ENCODE measurements at regions not wholly inside any gene's neighbourhood (a gene's known extent, or its start where the extent isn't known, plus 50 kb on each side); places are given as distances from the start of the nearest gene placed in this dataset.

- H3K27me3 ChIP-seq (ENCODE audit: insufficient read depth, insufficient read length) = no peaks in the 10 kb centered on the region
- H3K36me3 ChIP-seq (ENCODE audit: insufficient read depth, insufficient read length, low read length) = no peaks in the 10 kb centered on the region
- no peak for TF ChIP-seq YY1 (IDR thresholded peaks at IDR 0.05; ENCODE audit: insufficient read depth, insufficient read length)
- TF ChIP-seq ZNF274 (IDR thresholded peaks at IDR 0.05; ENCODE audit: low read depth, low read length) = no peak
- no peak for TF ChIP-seq SUZ12 (IDR thresholded peaks at IDR 0.05; ENCODE audit: extremely low read depth, insufficient read depth, insufficient read length)
These were observed 412.8 kb upstream of the ZMIZ1 start for GRCh38 chr10:78655979-78656378.

GRCh38 chr10:78656417-78657162 is 412.2 kb upstream of the ZMIZ1 start:
- no peaks in the 10 kb centered on the region for H3K36me3 ChIP-seq (ENCODE audit: insufficient read depth, insufficient read length, low read length)
- H3K27me3 ChIP-seq (ENCODE audit: insufficient read depth, insufficient read length) = no peaks in the 10 kb centered on the region
- DNase-seq (ENCODE audit: low read depth, low spot score) = no peak
- no peaks in the 10 kb centered on the region for H3K9me3 ChIP-seq (ENCODE audit: insufficient read depth, low read length)
- no peak overlapping the region for H3K9ac ChIP-seq (ENCODE audit: insufficient read length, low read depth)
- no peak overlapping the region for H3K4me3 ChIP-seq (ENCODE audit: insufficient read length, low read depth)
- TF ChIP-seq ZNF274 (IDR thresholded peaks at IDR 0.05; ENCODE audit: low read depth, low read length) = no peak
- TF ChIP-seq SUZ12 (IDR thresholded peaks at IDR 0.05; ENCODE audit: extremely low read depth, insufficient read depth, insufficient read length) = no peak
- TF ChIP-seq YY1 (IDR thresholded peaks at IDR 0.05; ENCODE audit: insufficient read depth, insufficient read length) = no peak
- H3K4me1 ChIP-seq (ENCODE audit: insufficient read depth, insufficient read length) = no peaks in the 10 kb centered on the region

More at GRCh38 chr10:78655979-78656378, 412.8 kb upstream of the ZMIZ1 start:
- H3K9me3 ChIP-seq (ENCODE audit: insufficient read depth, low read length) = no peaks in the 10 kb centered on the region
- DNase-seq (ENCODE audit: low read depth, low spot score) = no peak
- no peaks in the 10 kb centered on the region for H3K4me1 ChIP-seq (ENCODE audit: insufficient read depth, insufficient read length)
- H3K4me3 ChIP-seq (ENCODE audit: insufficient read length, low read depth) = no peak overlapping the region
- no peak overlapping the region for H3K9ac ChIP-seq (ENCODE audit: insufficient read length, low read depth)

DNA sequence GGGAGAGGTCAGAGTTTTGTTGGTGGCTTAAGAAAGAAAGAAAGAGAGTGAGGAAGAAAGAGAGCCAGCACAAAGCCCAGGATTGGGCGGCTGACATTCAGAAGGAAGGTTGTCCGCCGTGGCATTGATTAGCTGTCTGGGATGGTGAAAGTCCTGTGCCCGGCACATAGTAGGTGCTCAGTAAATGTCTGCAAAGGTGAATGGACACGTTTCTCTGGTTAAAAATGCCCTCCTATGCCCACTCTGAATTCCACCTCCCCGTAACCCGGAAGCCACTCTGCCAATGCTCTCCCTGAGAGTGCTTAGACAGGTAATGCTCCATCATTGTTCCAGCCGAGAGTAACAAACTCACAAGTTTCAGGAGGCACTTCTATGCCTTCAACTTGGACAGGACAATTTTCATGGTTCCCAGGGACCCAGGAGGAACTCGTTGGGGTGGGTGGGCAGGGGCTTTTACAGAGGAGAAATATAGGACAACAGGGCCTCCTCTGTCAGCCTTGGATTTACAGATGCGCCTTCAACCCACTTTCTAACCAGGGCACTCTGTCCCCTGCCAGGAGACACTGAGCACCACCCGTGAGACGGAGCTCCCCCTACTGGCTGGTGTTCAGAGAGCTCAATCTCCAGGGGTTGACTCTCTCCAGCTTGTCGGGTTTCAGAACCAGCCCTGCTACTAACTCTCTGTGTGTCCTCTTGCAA is 411.5 kb upstream of the ZMIZ1 start:
- H3K9ac ChIP-seq (ENCODE audit: insufficient read length, low read depth) = no peak overlapping the region
- H3K27me3 ChIP-seq (ENCODE audit: insufficient read depth, insufficient read length) = no peaks in the 10 kb centered on the region

GRCh38 chr10:78657862-78658165 is 411.0 kb upstream of the ZMIZ1 start:
- no peaks in the 10 kb centered on the region for H3K27me3 ChIP-seq (ENCODE audit: insufficient read depth, insufficient read length)
- no peak overlapping the region for H3K4me3 ChIP-seq (ENCODE audit: insufficient read length, low read depth)
- DNase-seq (ENCODE audit: low read depth, low spot score) = no peak
- H3K9me3 ChIP-seq (ENCODE audit: insufficient read depth, low read length) = peaks cover 2% of the 10 kb centered on the region; the same call in 1 of the 2 replicates
- H3K36me3 ChIP-seq (ENCODE audit: insufficient read depth, insufficient read length, low read length) = no peaks in the 10 kb centered on the region
- H3K4me1 ChIP-seq (ENCODE audit: insufficient read depth, insufficient read length) = no peaks in the 10 kb centered on the region
- TF ChIP-seq YY1 (IDR thresholded peaks at IDR 0.05; ENCODE audit: insufficient read depth, insufficient read length) = no peak
- TF ChIP-seq ZNF274 (IDR thresholded peaks at IDR 0.05; ENCODE audit: low read depth, low read length) = no peak
- no peak for TF ChIP-seq SUZ12 (IDR thresholded peaks at IDR 0.05; ENCODE audit: extremely low read depth, insufficient read depth, insufficient read length)
- no peak overlapping the region for H3K9ac ChIP-seq (ENCODE audit: insufficient read length, low read depth)

More for the DNA sequence above, 411.5 kb upstream of the ZMIZ1 start:
- H3K9me3 ChIP-seq (ENCODE audit: insufficient read depth, low read length) = no peaks in the 10 kb centered on the region
- no peaks in the 10 kb centered on the region for H3K36me3 ChIP-seq (ENCODE audit: insufficient read depth, insufficient read length, low read length)
- no peaks in the 10 kb centered on the region for H3K4me1 ChIP-seq (ENCODE audit: insufficient read depth, insufficient read length)
- DNase-seq (ENCODE audit: low read depth, low spot score) = peak; percentile 36
- no peak overlapping the region for H3K4me3 ChIP-seq (ENCODE audit: insufficient read length, low read depth)
- TF ChIP-seq SUZ12 (IDR thresholded peaks at IDR 0.05; ENCODE audit: extremely low read depth, insufficient read depth, insufficient read length) (no peak), YY1 (IDR thresholded peaks at IDR 0.05; ENCODE audit: insufficient read depth, insufficient read length) (no peak), ZNF274 (IDR thresholded peaks at IDR 0.05; ENCODE audit: low read depth, low read length) (no peak)

DNA sequence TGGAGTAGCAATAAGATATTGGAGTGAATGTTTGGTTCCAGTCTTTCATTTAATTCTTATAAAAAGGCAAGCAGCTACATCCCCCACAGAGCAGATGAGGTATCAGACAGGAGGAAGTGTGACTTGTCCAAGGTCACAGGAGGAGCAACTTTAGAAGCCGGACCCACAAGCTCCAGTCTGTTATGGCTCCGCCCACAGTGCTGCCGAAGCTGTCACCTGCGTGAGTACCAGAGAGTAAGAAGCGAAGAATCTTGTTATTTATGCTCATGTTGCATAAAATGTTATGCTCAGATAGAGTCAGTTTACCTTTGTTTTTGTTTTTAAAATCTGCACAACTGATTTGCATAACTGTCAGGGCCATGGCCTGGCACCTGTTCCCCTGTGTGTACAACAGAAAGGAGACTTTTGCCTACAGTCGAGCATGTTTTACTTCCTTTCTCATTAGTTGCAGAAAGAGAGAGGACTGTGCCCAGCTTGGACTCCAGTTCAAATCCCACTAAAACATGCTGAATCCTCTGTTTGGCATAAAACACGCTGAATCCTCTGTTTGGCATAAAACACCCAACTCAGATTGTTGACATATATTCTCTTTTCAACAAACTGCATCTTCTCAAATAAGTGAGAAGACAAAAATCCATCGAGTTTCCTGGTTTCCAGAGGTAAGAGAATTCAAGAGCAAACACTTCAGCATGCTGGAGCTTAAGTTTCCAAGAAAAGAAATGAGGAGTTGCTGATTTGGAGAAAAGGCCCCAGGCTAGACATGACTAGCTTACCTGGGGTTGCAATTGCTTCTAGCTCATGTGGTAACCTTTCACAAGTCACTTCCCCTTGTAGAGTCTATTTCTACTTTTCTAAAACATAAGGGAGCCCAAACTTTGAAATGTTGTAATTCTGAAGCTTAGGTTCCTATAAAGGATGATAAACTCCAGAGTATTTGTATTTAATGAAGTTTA is 409.8 kb upstream of the ZMIZ1 start:
- no peaks in the 10 kb centered on the region for H3K36me3 ChIP-seq (ENCODE audit: insufficient read depth, insufficient read length, low read length)
- H3K9ac ChIP-seq (ENCODE audit: insufficient read length, low read depth) = no peak overlapping the region
- H3K27me3 ChIP-seq (ENCODE audit: insufficient read depth, insufficient read length) = no peaks in the 10 kb centered on the region
- no peak overlapping the region for H3K4me3 ChIP-seq (ENCODE audit: insufficient read length, low read depth)
- no peak for DNase-seq (ENCODE audit: low read depth, low spot score)
- H3K4me1 ChIP-seq (ENCODE audit: insufficient read depth, insufficient read length) = no peaks in the 10 kb centered on the region
- H3K9me3 ChIP-seq (ENCODE audit: insufficient read depth, low read length) = peaks cover 13% of the 10 kb centered on the region
- TF ChIP-seq ZNF274 (IDR thresholded peaks at IDR 0.05; ENCODE audit: low read depth, low read length) (no peak), SUZ12 (IDR thresholded peaks at IDR 0.05; ENCODE audit: extremely low read depth, insufficient read depth, insufficient read length) (no peak), YY1 (IDR thresholded peaks at IDR 0.05; ENCODE audit: insufficient read depth, insufficient read length) (no peak)

DNA sequence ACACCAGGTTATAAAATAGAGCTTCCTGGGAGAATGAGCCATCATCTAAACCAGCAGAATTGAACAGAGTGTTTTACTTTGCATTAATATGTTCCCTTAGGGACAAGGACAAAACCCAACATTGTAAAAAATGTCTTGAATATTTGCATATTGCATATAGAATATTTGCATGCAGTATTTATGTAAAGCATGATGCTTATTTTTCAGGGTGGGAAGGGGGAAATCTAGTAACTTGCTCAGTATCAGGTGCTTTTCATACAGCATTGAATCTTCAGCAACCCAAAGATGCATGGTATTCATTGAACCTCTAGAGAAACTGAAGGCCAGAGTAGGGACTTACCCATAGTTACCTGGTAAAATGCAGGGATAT is 409.2 kb upstream of the ZMIZ1 start:
- Histone ChIP-seq H3K9ac (ENCODE audit: insufficient read length, low read depth) (no peak overlapping the region), H3K4me3 (ENCODE audit: insufficient read length, low read depth) (no peak overlapping the region), H3K36me3 (ENCODE audit: insufficient read depth, insufficient read length, low read length) (no peaks in the 10 kb centered on the region), H3K4me1 (ENCODE audit: insufficient read depth, insufficient read length) (no peaks in the 10 kb centered on the region), H3K27me3 (ENCODE audit: insufficient read depth, insufficient read length) (no peaks in the 10 kb centered on the region), H3K9me3 (ENCODE audit: insufficient read depth, low read length) (peaks cover 20% of the 10 kb centered on the region)
- DNase-seq (ENCODE audit: low read depth, low spot score) = no peak
- TF ChIP-seq SUZ12 (IDR thresholded peaks at IDR 0.05; ENCODE audit: extremely low read depth, insufficient read depth, insufficient read length) (no peak), ZNF274 (IDR thresholded peaks at IDR 0.05; ENCODE audit: low read depth, low read length) (no peak), YY1 (IDR thresholded peaks at IDR 0.05; ENCODE audit: insufficient read depth, insufficient read length) (no peak)
